GM21786 (cell line): ENCODE measurements at regions not wholly inside any gene's neighbourhood (a gene's known extent, or its start where the extent isn't known, plus 50 kb on each side); places are given as distances from the start of the nearest gene placed in this dataset.
"Not testable (repeated sequence)": the region's sequence is repeated elsewhere in the genome, so short reads cannot be mapped to it uniquely, and the experiment has no call there.

Source experiments
- ATAC-seq: cut with Tn5 transposase; IDR thresholded peaks from one replicate; pipeline ENCODE4 v1.9.1; 2021; ENCODE audit not compliant: unreplicated experiment

- ATAC-seq, result no peak
Measured at GRCh38 chr1:221549815-221550214, 192.1 kb downstream of the DUSP10 start.

- not testable (repeated sequence) for ATAC-seq
Measured at GRCh38 chr1:221552792-221553191, 189.1 kb downstream of the DUSP10 start.

GRCh38 chr1:221555689-221556433 is 186.0 kb downstream of the DUSP10 start:
- ATAC-seq, result no peak

GRCh38 chr1:221556435-221556834 is 185.5 kb downstream of the DUSP10 start:
- ATAC-seq, result no peak

- no peak for ATAC-seq
Measured at GRCh38 chr1:221557013-221557412, 184.9 kb downstream of the DUSP10 start.

GRCh38 chr1:221558396-221558795 is 183.5 kb downstream of the DUSP10 start:
- no peak for ATAC-seq

- ATAC-seq, result no peak
Measured at GRCh38 chr1:221559911-221560310, 182.0 kb downstream of the DUSP10 start.

GRCh38 chr1:221562542-221563475 is 179.1 kb downstream of the DUSP10 start:
- no peak for ATAC-seq

- no peak for ATAC-seq
Measured at GRCh38 chr1:221563476-221563921, 178.4 kb downstream of the DUSP10 start.

GRCh38 chr1:221564891-221565290 is 177.0 kb downstream of the DUSP10 start:
- no peak for ATAC-seq

- ATAC-seq, result no peak
Measured at GRCh38 chr1:221565711-221566110, 176.2 kb downstream of the DUSP10 start.

GRCh38 chr1:221567859-221568507 is 173.9 kb downstream of the DUSP10 start:
- ATAC-seq, result no peak

- ATAC-seq, result no peak
Measured at GRCh38 chr1:221573756-221574155, 168.1 kb downstream of the DUSP10 start.

GRCh38 chr1:221574529-221574928 is 167.4 kb downstream of the DUSP10 start:
- no peak for ATAC-seq

- no peak for ATAC-seq
Measured at GRCh38 chr1:221575605-221576004, 166.3 kb downstream of the DUSP10 start.

- ATAC-seq, result no peak
Measured at GRCh38 chr1:221576268-221576667, 165.6 kb downstream of the DUSP10 start.

- ATAC-seq, result no peak
Measured at GRCh38 chr1:221583465-221583864, 158.4 kb downstream of the DUSP10 start.

GRCh38 chr1:221587013-221587412 is 154.9 kb downstream of the DUSP10 start:
- not testable (repeated sequence) for ATAC-seq

GRCh38 chr1:221591250-221591649 is 150.6 kb downstream of the DUSP10 start:
- ATAC-seq, result not testable (repeated sequence)

- ATAC-seq, result no peak
Measured at GRCh38 chr1:221594576-221594975, 147.3 kb downstream of the DUSP10 start.

GRCh38 chr1:221598122-221598521 is 143.8 kb downstream of the DUSP10 start:
- no peak for ATAC-seq
